GM12878 (cell line): ENCODE measurements at regions not wholly inside any gene's neighbourhood (a gene's known extent, or its start where the extent isn't known, plus 50 kb on each side); places are given as distances from the start of the nearest gene placed in this dataset.

Source experiments
- ATAC-seq: fragments of 200-7000 bp; cut with Tn5 transposase; 3 replicates; pipeline ENCODE4 v1.9.1; 2020; ENCODE audit warnings: mild to moderate bottlenecking, moderate library complexity
- BruUV-seq: library from RNA; stranded (reverse); fragments of 400-500 nt; replicated peaks from 2 replicates; lab custom pipeline; 2021; lab: Mats Ljungman, UMichigan
- CTCF ChIA-PET: fragments of 300-600 bp; sonication (Branson Sonifier 250); formaldehyde crosslinking; extraction: SDS; loops from one replicate; lab custom pipeline; 2021; ENCODE audit warnings: inconsistent platforms; lab: Yijun Ruan, JAX
- POLR2A ChIA-PET: fragments of 350-600 bp; formaldehyde crosslinking; extraction: SDS; loops from one replicate; lab custom pipeline; 2021; ENCODE audit warnings: inconsistent platforms; lab: Charles Lee
- RAD21 ChIA-PET: fragments of 300-600 bp; sonication (Branson Sonifier 250); formaldehyde crosslinking; loops from one replicate; lab custom pipeline; 2023; ENCODE audit warnings: antibody characterized with exemption; ENCODE audit not compliant: unreplicated experiment; lab: Charles Lee
- SMC1A ChIA-PET: fragments of 300-600 bp; sonication (Branson Sonifier 250); formaldehyde crosslinking; loops from one replicate; lab custom pipeline; 2023; ENCODE audit not compliant: unreplicated experiment, uncharacterized antibody; lab: Charles Lee
- DNase-seq: peaks from one replicate; pipeline ENCODE4 v3.0.0-alpha.2; 2011; ENCODE audit warnings: low read depth, low spot score
- FAIRE-seq: peaks from 3 replicates; lab custom pipeline; 2011; peaks lifted over from hg19 to GRCh38; lab: Jason Lieb, UNC
- H2AFZ ChIP-seq: 2 replicates; pipeline ENCODE4 v1.6.0; 2011; ENCODE audit warnings: low read depth, low read length, control low read depth; ENCODE audit not compliant: control insufficient read depth
- H3K27ac ChIP-seq: 2 replicates; pipeline ENCODE4 v1.5.1; 2011; ENCODE audit warnings: control low read depth; ENCODE audit not compliant: control insufficient read depth, insufficient read depth
- H3K27me3 ChIP-seq, 2 experiments: replicated peaks in 1 of 2; 2 replicates each; pipeline versions ENCODE4 v1.6.0 to v1.6.1; 2011; ENCODE audit warnings: low read length in 1 of 2; ENCODE audit not compliant: control insufficient read depth in 2 of 2, insufficient read depth in 2 of 2
- H3K36me3 ChIP-seq, 2 experiments: 2 replicates each; pipeline ENCODE4 v1.5.1; 2011; ENCODE audit warnings: low read length in 1 of 2; ENCODE audit not compliant: control insufficient read depth in 2 of 2, insufficient read depth in 2 of 2
- H3K4me1 ChIP-seq: 2 replicates; pipeline ENCODE4 v1.6.1; 2011; ENCODE audit warnings: mild to moderate bottlenecking, low read length, moderate library complexity, mixed read lengths; ENCODE audit not compliant: control insufficient read depth, insufficient read depth
- H3K4me2 ChIP-seq: 2 replicates; pipeline ENCODE4 v1.6.0; 2011; ENCODE audit warnings: control low read depth; ENCODE audit not compliant: control insufficient read depth, insufficient read depth
- H3K4me3 ChIP-seq: fragments of 200-600 bp; sonication (generic); 2 replicates; pipeline ENCODE4 v1.5.1; 2016
- H3K79me2 ChIP-seq: 2 replicates; pipeline ENCODE4 v1.6.0; 2011; ENCODE audit warnings: low read length; ENCODE audit not compliant: control insufficient read depth, insufficient read depth
- H3K9ac ChIP-seq: 2 replicates; pipeline ENCODE4 v1.8.0; 2011; ENCODE audit warnings: low read length, control low read depth, mixed read lengths; ENCODE audit not compliant: control insufficient read depth, insufficient read depth
- H3K9me3 ChIP-seq: replicated peaks from 3 replicates; pipeline ENCODE4 v1.5.1; 2011; ENCODE audit warnings: mild to moderate bottlenecking, low read length; ENCODE audit not compliant: control insufficient read depth, insufficient read depth
- H4K20me1 ChIP-seq: 2 replicates; pipeline ENCODE4 v1.6.0; 2011; ENCODE audit not compliant: control insufficient read depth, insufficient read depth
- CREM ChIP-seq: IDR thresholded peaks from 2 replicates; pipeline ENCODE4 v1.6.1; 2014; ENCODE audit warnings: antibody characterized with exemption, low read depth
- CTCF ChIP-seq, 3 experiments: IDR thresholded peaks in 2 of 3; conservative IDR thresholded peaks in 1 of 3; 2 replicates each; pipeline ENCODE4 v1.5.1; 2011; ENCODE audit warnings: low read depth in 3 of 3, low read length in 3 of 3, mild to moderate bottlenecking in 3 of 3, control low read depth in 2 of 3, moderate library complexity in 2 of 3, inconsistent platforms in 1 of 3, mixed read lengths in 1 of 3; ENCODE audit not compliant: control insufficient read depth in 2 of 3, insufficient read depth in 1 of 3; ENCODE audit errors: extremely low read depth in 1 of 3
- EZH2 ChIP-seq: IDR thresholded peaks from 2 replicates; pipeline ENCODE4 v1.6.1; 2012; ENCODE audit warnings: low read depth, mild to moderate bottlenecking, control low read depth, inconsistent platforms, low read length, borderline replicate concordance; ENCODE audit not compliant: control insufficient read depth
- KDM1A ChIP-seq: fragments of 200-600 bp; sonication (generic); IDR thresholded peaks from 2 replicates; pipeline ENCODE4 v1.6.1; 2016; ENCODE audit warnings: borderline replicate concordance
- PAX5 ChIP-seq: IDR thresholded peaks from 2 replicates; pipeline ENCODE4 v1.6.1; 2011; ENCODE audit warnings: low read depth, low read length, borderline replicate concordance
- PML ChIP-seq: IDR thresholded peaks from 2 replicates; pipeline ENCODE4 v1.6.1; 2012; ENCODE audit warnings: low read length, inconsistent platforms
- POLR2AphosphoS2 ChIP-seq: IDR thresholded peaks from 2 replicates; pipeline ENCODE4 v1.6.1; 2011; ENCODE audit warnings: low read depth, mild to moderate bottlenecking, low read length, improper control_type of control experiment, moderate library complexity
- POU2F2 ChIP-seq: IDR thresholded peaks from 3 replicates; pipeline ENCODE4 v1.6.1; 2011; ENCODE audit warnings: low read depth, mild to moderate bottlenecking, low read length, borderline replicate concordance
- SMC3 ChIP-seq: IDR thresholded peaks from 2 replicates; pipeline ENCODE4 v1.6.1; 2011; ENCODE audit warnings: low read length, improper control_type of control experiment, borderline replicate concordance
- STAT1 ChIP-seq: fragments of 450-650 bp; conservative IDR thresholded peaks from 2 replicates; pipeline ENCODE4 v1.6.1; 2014; ENCODE audit warnings: antibody characterized with exemption, mild to moderate bottlenecking
- SUPT20H ChIP-seq: IDR thresholded peaks from 2 replicates; pipeline ENCODE4 v1.6.1; 2011; ENCODE audit warnings: low read depth, mild to moderate bottlenecking, low read length, moderate library complexity, borderline replicate concordance; ENCODE audit not compliant: control insufficient read depth
- TAF1 ChIP-seq: IDR thresholded peaks from 2 replicates; pipeline ENCODE4 v1.6.1; 2011; ENCODE audit warnings: mild to moderate bottlenecking, low read depth, low read length, borderline replicate concordance
- TARDBP ChIP-seq: IDR thresholded peaks from 2 replicates; pipeline ENCODE4 v1.6.1; 2016; ENCODE audit warnings: borderline replicate concordance
- TCF7 ChIP-seq: IDR thresholded peaks from 2 replicates; pipeline ENCODE4 v1.6.1; 2014; ENCODE audit warnings: antibody characterized with exemption, borderline replicate concordance
- ZNF217 ChIP-seq: fragments of 450-650 bp; IDR thresholded peaks from 2 replicates; pipeline ENCODE4 v1.6.1; 2017; ENCODE audit warnings: antibody characterized with exemption, mild to moderate bottlenecking
- ZNF24 ChIP-seq: fragments of 450-650 bp; IDR thresholded peaks from 2 replicates; pipeline ENCODE4 v1.6.1; 2017; ENCODE audit warnings: antibody characterized with exemption, mild to moderate bottlenecking
- ZNF384 ChIP-seq: IDR thresholded peaks from 2 replicates; pipeline ENCODE4 v1.6.1; 2012; ENCODE audit warnings: low read depth, mild to moderate bottlenecking, low read length, improper control_type of control experiment, borderline replicate concordance
- WGBS: methylation state at CpG from one replicate; pipeline ENCODE4 v1.1.6; 2016; ENCODE audit warnings: low lambda C conversion rate; ENCODE audit not compliant: insufficient replicate concordance, insufficient coverage; ENCODE audit errors: missing lambda C conversion rate; 5-methylcytosine and 5-hydroxymethylcytosine counted together
- in situ Hi-C: fragments of 300-500 bp; cut with MboI; formaldehyde crosslinking; loops from 9 replicates; pipeline ENCODE4 v1.14.3; 2018; ENCODE audit warnings: mixed read lengths
- intact Hi-C: fragments of 100-400 bp; cut with micrococcal nuclease; formaldehyde crosslinking; loops from one replicate; pipeline ENCODE4 v1.14.2; 2022; ENCODE audit not compliant: unreplicated experiment

GRCh38 chr11:91786097-91786496, 438.5 kb upstream of the FAT3 start:
- intact Hi-C loops = no loop called here
- ChIA-PET CTCF (no interaction called here), POLR2A (no interaction called here), SMC1A (no interaction called here), RAD21 (no interaction called here)
- H3K4me2 ChIP-seq = no peak overlapping the region
- H3K9me3 ChIP-seq = no peaks in the 10 kb centered on the region
- H4K20me1 ChIP-seq = no peaks in the 10 kb centered on the region
- DNase-seq (no peak), FAIRE-seq (no peak), ATAC-seq (no peak)
- no peaks in the 10 kb centered on the region for H3K27me3 ChIP-seq
- no peak overlapping the region for H2AFZ ChIP-seq
- H3K36me3 ChIP-seq = no peaks in the 10 kb centered on the region
- no peak overlapping the region for H3K27ac ChIP-seq
- 18% methylated on average over 4 of the region's 4 CpGs for WGBS
- no peaks in the 10 kb centered on the region for H3K79me2 ChIP-seq
- no TSS peak for BruUV-seq
- H3K4me1 ChIP-seq = no peaks in the 10 kb centered on the region
- TF ChIP-seq CREM = no peak
- no peak for TF ChIP-seq ZNF384
- TF ChIP-seq EZH2 = no peak
- TF ChIP-seq SMC3 = no peak
- no peak for TF ChIP-seq PML
- TF ChIP-seq CTCF (IDR thresholded peaks at IDR 0.05 in 2 of 3, conservative IDR thresholded peaks at IDR 0.05 in 1 of 3; ENCODE audit: control insufficient read depth in 2 of 3, extremely low read depth in 1 of 3, insufficient read depth in 1 of 3, low read depth in 3 of 3, low read length in 3 of 3) = no peak
- TF ChIP-seq POU2F2 = no peak
- TF ChIP-seq TCF7 = no peak
- TF ChIP-seq ZNF217 = no peak
- no peak for TF ChIP-seq TARDBP
- no peak for TF ChIP-seq PAX5
- TF ChIP-seq TAF1 = no peak
- no peak for TF ChIP-seq ZNF24
- TF ChIP-seq POLR2AphosphoS2 = no peak
- TF ChIP-seq SUPT20H = no peak
- no peak for TF ChIP-seq KDM1A
- no peak for TF ChIP-seq STAT1
- H3K4me3 ChIP-seq = no peak overlapping the region
- in situ Hi-C loops = no loop called here
- H3K9ac ChIP-seq = no peak overlapping the region
